H9 (cell line): ENCODE measurements at regions not wholly inside any gene's neighbourhood (a gene's known extent, or its start where the extent isn't known, plus 50 kb on each side); places are given as distances from the start of the nearest gene placed in this dataset.

Source experiments
- DNase-seq: peaks from one replicate; pipeline ENCODE4 v3.0.0-alpha.2; 2017
- H2AFZ ChIP-seq: one replicate; pipeline ENCODE4 v1.6.1; 2013; ENCODE audit warnings: mild to moderate bottlenecking, low read length, control low read depth, moderate library complexity
- H2AK5ac ChIP-seq: 2 replicates; pipeline ENCODE4 v1.6.1; 2013; ENCODE audit warnings: low read length, control low read depth, mixed read lengths; ENCODE audit not compliant: insufficient read length
- H2BK120ac ChIP-seq: one replicate; pipeline ENCODE4 v1.6.1; 2013; ENCODE audit warnings: low read depth, mild to moderate bottlenecking, low read length, control low read depth, inconsistent platforms; ENCODE audit not compliant: poor library complexity, severe bottlenecking
- H2BK12ac ChIP-seq: 2 replicates; pipeline ENCODE4 v1.6.1; 2013; ENCODE audit warnings: low read length, control low read depth, mixed read lengths, low read depth; ENCODE audit not compliant: insufficient read length
- H2BK15ac ChIP-seq: 2 replicates; pipeline ENCODE4 v1.6.1; 2013; ENCODE audit warnings: low read depth, low read length, control low read depth
- H2BK20ac ChIP-seq: one replicate; pipeline ENCODE4 v1.6.1; 2013; ENCODE audit warnings: low read depth, mild to moderate bottlenecking, low read length, control low read depth, inconsistent platforms; ENCODE audit not compliant: poor library complexity, severe bottlenecking
- H2BK5ac ChIP-seq: 2 replicates; pipeline ENCODE4 v1.6.1; 2013; ENCODE audit warnings: low read length, control low read depth, mixed read lengths; ENCODE audit not compliant: insufficient read length
- H3K14ac ChIP-seq: 2 replicates; pipeline ENCODE4 v1.6.1; 2013; ENCODE audit warnings: low read length, control low read depth; ENCODE audit not compliant: insufficient read depth
- H3K18ac ChIP-seq: 2 replicates; pipeline ENCODE4 v1.6.1; 2013; ENCODE audit warnings: low read depth, mild to moderate bottlenecking, mixed read lengths, low read length, control low read depth; ENCODE audit not compliant: insufficient read length
- H3K23ac ChIP-seq: 2 replicates; pipeline ENCODE4 v1.6.1; 2013; ENCODE audit warnings: low read length, control low read depth, mixed read lengths, low read depth; ENCODE audit not compliant: insufficient read length
- H3K23me2 ChIP-seq: 2 replicates; pipeline ENCODE4 v1.6.1; 2013; ENCODE audit warnings: low read depth, mild to moderate bottlenecking, mixed read lengths, low read length, control low read depth; ENCODE audit not compliant: insufficient read length, poor library complexity, severe bottlenecking
- H3K27ac ChIP-seq: 2 replicates; pipeline ENCODE4 v1.5.1; 2013; ENCODE audit warnings: low read length, control low read depth, mixed read lengths, low read depth; ENCODE audit not compliant: insufficient read length
- H3K27me3 ChIP-seq: 2 replicates; pipeline ENCODE4 v1.6.1; 2013; ENCODE audit warnings: low read length, control low read depth, inconsistent platforms; ENCODE audit not compliant: insufficient read depth
- H3K4ac ChIP-seq: 2 replicates; pipeline ENCODE4 v1.6.1; 2013; ENCODE audit warnings: low read depth, mild to moderate bottlenecking, control low read depth, inconsistent platforms, low read length, moderate library complexity
- H3K4me1 ChIP-seq: 2 replicates; pipeline ENCODE4 v1.6.1; 2013; ENCODE audit warnings: low read length, control low read depth, inconsistent platforms; ENCODE audit not compliant: insufficient read depth
- H3K4me2 ChIP-seq: 2 replicates; pipeline ENCODE4 v1.6.1; 2013; ENCODE audit warnings: low read length, control low read depth, mixed read lengths; ENCODE audit not compliant: insufficient read length, insufficient read depth
- H3K56ac ChIP-seq: 2 replicates; pipeline ENCODE4 v1.6.1; 2013; ENCODE audit warnings: low read depth, mild to moderate bottlenecking, mixed read lengths, low read length, control low read depth; ENCODE audit not compliant: insufficient read length
- H3K79me1 ChIP-seq: 2 replicates; pipeline ENCODE4 v1.6.1; 2013; ENCODE audit warnings: low read depth, mild to moderate bottlenecking, moderate library complexity, low read length, control low read depth, inconsistent platforms; ENCODE audit not compliant: insufficient read depth, poor library complexity, severe bottlenecking
- H3K79me2 ChIP-seq: 2 replicates; pipeline ENCODE4 v1.6.1; 2013; ENCODE audit warnings: low read length, control low read depth, inconsistent platforms; ENCODE audit not compliant: insufficient read depth
- H3K9ac ChIP-seq: 2 replicates; pipeline ENCODE4 v1.6.1; 2013; ENCODE audit warnings: low read length, control low read depth, mixed read lengths; ENCODE audit not compliant: insufficient read length; ENCODE audit errors: extremely low read depth
- H3K9me3 ChIP-seq: one replicate; pipeline ENCODE4 v1.6.1; 2013; ENCODE audit warnings: low read depth, low read length, inconsistent platforms; ENCODE audit not compliant: control insufficient read depth
- H3T11ph ChIP-seq: one replicate; pipeline ENCODE4 v1.6.1; 2013; ENCODE audit warnings: mild to moderate bottlenecking, low read length, control low read depth, inconsistent platforms
- H4K20me1 ChIP-seq: one replicate; pipeline ENCODE4 v1.6.1; 2013; ENCODE audit not compliant: control insufficient read depth, insufficient read length, insufficient read depth
- H4K5ac ChIP-seq: 2 replicates; pipeline ENCODE4 v1.6.1; 2013; ENCODE audit warnings: low read depth, mild to moderate bottlenecking, mixed read lengths, low read length, control low read depth; ENCODE audit not compliant: insufficient read length
- H4K8ac ChIP-seq: replicated peaks from 2 replicates; pipeline ENCODE4 v1.6.1; 2013; ENCODE audit warnings: low read length, control low read depth, mixed read lengths, low read depth; ENCODE audit not compliant: insufficient read length
- H4K91ac ChIP-seq: 2 replicates; pipeline ENCODE4 v1.6.1; 2013; ENCODE audit warnings: low read depth, mild to moderate bottlenecking, moderate library complexity, mixed read lengths, low read length, control low read depth; ENCODE audit not compliant: insufficient read length
- H3K27ac Mint-ChIP-seq, 3 experiments: 2 replicates in 2 of 3; 3 replicates in 1 of 3; pipeline ENCODE4 v1.8.0; 2020 to 2021; ENCODE audit warnings: mixed read lengths in 3 of 3, mild to moderate bottlenecking in 1 of 3, moderate library complexity in 1 of 3
- H3K27me3 Mint-ChIP-seq: 2 replicates; pipeline ENCODE4 v1.8.0; 2021; ENCODE audit warnings: low read depth, mild to moderate bottlenecking, moderate library complexity, mixed read lengths
- H3K36me3 Mint-ChIP-seq, 3 experiments: 2 replicates in 2 of 3; 3 replicates in 1 of 3; pipeline ENCODE4 v1.8.0; 2020 to 2021; ENCODE audit warnings: low read depth in 3 of 3, mixed read lengths in 3 of 3; ENCODE audit not compliant: insufficient read depth in 1 of 3
- H3K4me1 Mint-ChIP-seq, 2 experiments: 2 replicates each; pipeline ENCODE4 v1.8.0; 2020; ENCODE audit warnings: mixed read lengths in 2 of 2
- H3K4me3 Mint-ChIP-seq, 2 experiments: 2 replicates in 1 of 2; 3 replicates in 1 of 2; pipeline ENCODE4 v1.8.0; 2020 to 2021; ENCODE audit warnings: mild to moderate bottlenecking in 2 of 2, mixed read lengths in 2 of 2, moderate library complexity in 1 of 2
- H3K9me3 Mint-ChIP-seq, 2 experiments: 2 replicates in 1 of 2; 3 replicates in 1 of 2; pipeline ENCODE4 v1.8.0; 2020; ENCODE audit warnings: mild to moderate bottlenecking in 2 of 2, mixed read lengths in 2 of 2, moderate library complexity in 1 of 2
- WGBS: extraction: QIAGEN DNeasy Blood & Tissue Kit; methylation state at CpG from one replicate; pipeline ENCODE4 v1.1.7; 2013; ENCODE audit warnings: missing lambda C conversion rate, low lambda C conversion rate, mixed read lengths; ENCODE audit not compliant: insufficient read length; ENCODE audit errors: extremely low coverage; 5-methylcytosine and 5-hydroxymethylcytosine counted together
- TF ChIP-seq, protein P1 (sequence below): fragments of 200-600 bp; sonication (generic); conservative IDR thresholded peaks from 3 replicates; pipeline ENCODE4 v1.8.0; 2021; ENCODE audit warnings: antibody characterized with exemption, mild to moderate bottlenecking

DNA sequence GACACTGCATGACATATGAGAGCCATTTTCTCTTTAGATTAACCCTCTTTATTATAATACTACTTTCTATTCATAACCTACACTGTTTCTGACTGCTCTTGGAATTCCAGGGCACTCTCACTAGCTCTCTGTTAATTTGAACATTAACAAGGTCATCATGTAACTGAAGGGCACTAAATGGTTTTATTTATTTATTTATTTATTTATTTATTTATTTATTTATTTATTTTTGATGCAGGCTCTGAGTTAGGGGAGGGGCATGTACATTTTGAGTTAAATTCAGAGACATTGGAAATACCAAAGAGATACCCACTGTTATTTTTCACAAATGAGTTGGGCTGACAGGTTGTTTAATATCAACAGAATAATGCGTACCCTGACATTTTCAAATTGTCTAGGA is 1038.7 kb upstream of the NRXN1 start:
- Histone ChIP-seq H3K23me2 (no peaks in the 10 kb centered on the region), H2AFZ (no peak overlapping the region), H3K79me2 (no peaks in the 10 kb centered on the region), H4K5ac (no peak overlapping the region), H2BK15ac (no peak overlapping the region), H4K8ac (no peak overlapping the region), H3K4ac (no peak overlapping the region), H2BK12ac (no peak overlapping the region), H2AK5ac (no peak overlapping the region), H2BK120ac (no peak overlapping the region), H3K27me3 (no peaks in the 10 kb centered on the region), H2BK5ac (no peak overlapping the region), H4K91ac (no peak overlapping the region), H3K14ac (no peak overlapping the region), H3K56ac (no peak overlapping the region), H3K18ac (no peak overlapping the region), H3K23ac (no peak overlapping the region), H3K27ac (no peak overlapping the region), H3K9ac (no peak overlapping the region), H2BK20ac (no peak overlapping the region), H4K20me1 (no peaks in the 10 kb centered on the region), H3K9me3 (no peaks in the 10 kb centered on the region), H3K4me1 (no peaks in the 10 kb centered on the region), H3K79me1 (no peaks in the 10 kb centered on the region), H3K4me2 (no peak overlapping the region), H3T11ph (no peak overlapping the region)
- H3K36me3 Mint-ChIP-seq: peaks cover 0 to 5% (median under 1%) of the 10 kb centered on the region in 3 experiments; a peak in 3 of 7 replicates
- no peak for DNase-seq
- H3K4me3 Mint-ChIP-seq: no peak overlapping the region
- no peaks in the 10 kb centered on the region for H3K9me3 Mint-ChIP-seq
- no peaks in the 10 kb centered on the region for H3K27me3 Mint-ChIP-seq
- no CpG with 5 or more reads among the region's 1 CpG for WGBS
- TF ChIP-seq, protein P1, sequence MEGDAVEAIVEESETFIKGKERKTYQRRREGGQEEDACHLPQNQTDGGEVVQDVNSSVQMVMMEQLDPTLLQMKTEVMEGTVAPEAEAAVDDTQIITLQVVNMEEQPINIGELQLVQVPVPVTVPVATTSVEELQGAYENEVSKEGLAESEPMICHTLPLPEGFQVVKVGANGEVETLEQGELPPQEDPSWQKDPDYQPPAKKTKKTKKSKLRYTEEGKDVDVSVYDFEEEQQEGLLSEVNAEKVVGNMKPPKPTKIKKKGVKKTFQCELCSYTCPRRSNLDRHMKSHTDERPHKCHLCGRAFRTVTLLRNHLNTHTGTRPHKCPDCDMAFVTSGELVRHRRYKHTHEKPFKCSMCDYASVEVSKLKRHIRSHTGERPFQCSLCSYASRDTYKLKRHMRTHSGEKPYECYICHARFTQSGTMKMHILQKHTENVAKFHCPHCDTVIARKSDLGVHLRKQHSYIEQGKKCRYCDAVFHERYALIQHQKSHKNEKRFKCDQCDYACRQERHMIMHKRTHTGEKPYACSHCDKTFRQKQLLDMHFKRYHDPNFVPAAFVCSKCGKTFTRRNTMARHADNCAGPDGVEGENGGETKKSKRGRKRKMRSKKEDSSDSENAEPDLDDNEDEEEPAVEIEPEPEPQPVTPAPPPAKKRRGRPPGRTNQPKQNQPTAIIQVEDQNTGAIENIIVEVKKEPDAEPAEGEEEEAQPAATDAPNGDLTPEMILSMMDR: no peak
- peaks cover under 1 to 8% of the 10 kb centered on the region in 2 experiments; a peak in 2 of 4 replicates for H3K4me1 Mint-ChIP-seq
- no peak overlapping the region for H3K27ac Mint-ChIP-seq
